ENCODE measurements at regions not wholly inside any gene's neighbourhood (a gene's known extent, or its start where the extent isn't known, plus 50 kb on each side); places are given as distances from the start of the nearest gene placed in this dataset.
A peak's percentile ranks its signal among the peaks of the same experiment; 100 is the strongest.

DNA sequence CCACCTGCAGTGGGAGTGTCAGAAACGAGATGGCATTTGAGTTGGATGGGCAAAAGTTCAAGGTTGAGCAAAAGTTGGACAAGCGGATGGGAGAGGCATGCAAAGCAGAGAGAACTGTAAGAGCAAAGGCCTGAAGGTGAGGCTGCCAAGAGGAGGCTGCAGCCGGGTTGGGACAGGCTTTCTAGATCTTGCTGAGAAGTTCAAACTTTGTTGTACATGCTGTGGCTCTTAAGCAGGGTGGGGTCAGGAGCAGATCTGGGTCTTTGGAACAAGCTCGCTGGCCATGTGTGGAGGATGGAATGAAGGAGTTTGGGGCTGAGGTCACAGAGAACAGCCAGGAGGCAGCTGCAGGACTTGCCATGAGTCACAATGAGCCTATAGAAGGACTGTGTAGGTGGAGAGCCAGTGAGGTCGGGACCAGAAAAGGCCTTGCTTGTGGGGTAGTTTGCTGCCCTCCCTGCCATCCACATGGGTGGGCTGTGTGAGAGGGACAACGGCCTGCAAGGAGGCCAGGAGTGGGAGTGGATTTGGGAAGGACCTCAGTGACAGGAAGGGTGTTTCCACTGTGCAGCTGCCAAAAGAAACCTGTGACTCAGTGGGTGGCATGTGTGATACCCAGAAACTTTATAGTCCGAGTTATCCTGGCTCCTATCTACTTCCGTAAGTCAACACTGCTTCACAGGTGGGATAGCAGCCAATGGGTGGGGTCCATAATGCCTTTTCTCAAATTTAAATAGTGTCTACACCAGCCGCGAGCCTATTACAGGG, 210.4 kb downstream of the MID1IP1 start:
- Histone ChIP-seq H3K36me3 (no peaks in the 10 kb centered on the region), H3K27ac (no peak overlapping the region), H3K4me3 (no peak overlapping the region), H3K9me3 (ENCODE audit: low read depth) (no peaks in the 10 kb centered on the region), H3K27me3 (no peaks in the 10 kb centered on the region), H3K4me1 (ENCODE audit: low read depth) (no peaks in the 10 kb centered on the region)
- TF ChIP-seq, protein P1, sequence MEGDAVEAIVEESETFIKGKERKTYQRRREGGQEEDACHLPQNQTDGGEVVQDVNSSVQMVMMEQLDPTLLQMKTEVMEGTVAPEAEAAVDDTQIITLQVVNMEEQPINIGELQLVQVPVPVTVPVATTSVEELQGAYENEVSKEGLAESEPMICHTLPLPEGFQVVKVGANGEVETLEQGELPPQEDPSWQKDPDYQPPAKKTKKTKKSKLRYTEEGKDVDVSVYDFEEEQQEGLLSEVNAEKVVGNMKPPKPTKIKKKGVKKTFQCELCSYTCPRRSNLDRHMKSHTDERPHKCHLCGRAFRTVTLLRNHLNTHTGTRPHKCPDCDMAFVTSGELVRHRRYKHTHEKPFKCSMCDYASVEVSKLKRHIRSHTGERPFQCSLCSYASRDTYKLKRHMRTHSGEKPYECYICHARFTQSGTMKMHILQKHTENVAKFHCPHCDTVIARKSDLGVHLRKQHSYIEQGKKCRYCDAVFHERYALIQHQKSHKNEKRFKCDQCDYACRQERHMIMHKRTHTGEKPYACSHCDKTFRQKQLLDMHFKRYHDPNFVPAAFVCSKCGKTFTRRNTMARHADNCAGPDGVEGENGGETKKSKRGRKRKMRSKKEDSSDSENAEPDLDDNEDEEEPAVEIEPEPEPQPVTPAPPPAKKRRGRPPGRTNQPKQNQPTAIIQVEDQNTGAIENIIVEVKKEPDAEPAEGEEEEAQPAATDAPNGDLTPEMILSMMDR (IDR thresholded peaks at IDR 0.05; ENCODE audit: low read depth, low read length): no peak
- DNase-seq (ENCODE audit: low read depth in 1 of 2, low spot score in 1 of 2): no peak

DNA sequence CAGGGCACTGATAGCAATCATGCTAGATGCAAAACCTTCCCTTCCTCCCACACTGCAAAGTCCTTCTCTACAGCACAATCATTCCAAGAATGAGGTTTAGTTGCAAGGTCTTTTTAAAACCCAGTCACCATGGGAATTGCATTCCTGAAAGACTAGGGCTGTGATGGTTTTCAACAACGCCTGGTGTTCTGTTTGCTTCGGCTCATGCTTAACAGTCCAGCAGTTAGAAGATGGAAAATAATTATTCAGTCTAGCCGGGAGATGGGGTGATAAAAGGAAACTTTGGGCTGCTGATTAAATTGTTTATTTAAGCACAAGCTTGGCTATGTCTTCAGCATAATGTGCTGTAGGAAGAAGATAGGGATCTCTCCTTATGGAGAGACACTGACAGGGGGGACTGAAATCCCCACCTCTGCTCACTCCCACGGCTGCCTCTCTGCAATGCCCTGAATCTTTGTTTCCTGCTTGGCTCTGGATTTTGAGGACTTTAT, 211.4 kb downstream of the MID1IP1 start:
- no peaks in the 10 kb centered on the region for H3K9me3 ChIP-seq (ENCODE audit: low read depth)
- TF ChIP-seq, protein P1 (IDR thresholded peaks at IDR 0.05; ENCODE audit: low read depth, low read length): no peak
- H3K4me3 ChIP-seq: no peak overlapping the region
- no peaks in the 10 kb centered on the region for H3K36me3 ChIP-seq
- H3K27ac ChIP-seq: peak overlapping the region; percentile 0
- H3K27me3 ChIP-seq: no peaks in the 10 kb centered on the region
- DNase-seq (ENCODE audit: low read depth in 1 of 2, low spot score in 1 of 2): peak; percentile 12 to 27
- peaks cover 4% of the 10 kb centered on the region for H3K4me1 ChIP-seq (ENCODE audit: low read depth)

DNA sequence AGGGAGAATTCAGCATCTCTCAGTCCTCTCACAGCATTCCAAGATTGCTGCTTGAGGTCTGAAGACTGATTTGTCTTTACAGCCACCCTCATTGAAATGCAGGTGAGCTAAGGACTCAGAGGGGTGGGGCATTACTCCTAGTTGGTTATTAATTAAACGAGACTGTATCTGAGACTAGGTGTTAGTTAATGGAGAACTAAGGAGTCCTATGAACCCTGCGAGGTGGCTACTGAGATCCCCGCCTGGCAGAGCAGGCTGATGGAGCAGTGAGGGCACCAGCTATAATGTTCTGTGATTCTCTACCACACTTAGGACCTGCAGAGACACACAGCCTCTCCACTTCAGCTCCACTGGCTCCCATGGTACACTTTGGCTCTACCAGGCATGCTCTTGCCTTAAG, 215.3 kb downstream of the MID1IP1 start:
- H3K27me3 ChIP-seq: no peaks in the 10 kb centered on the region
- H3K27ac ChIP-seq: no peak overlapping the region
- H3K36me3 ChIP-seq: no peaks in the 10 kb centered on the region
- peaks cover 11% of the 10 kb centered on the region for H3K4me1 ChIP-seq (ENCODE audit: low read depth)
- DNase-seq (ENCODE audit: low read depth in 1 of 2, low spot score in 1 of 2): no peak
- TF ChIP-seq, protein P1 (IDR thresholded peaks at IDR 0.05; ENCODE audit: low read depth, low read length): no peak
- H3K9me3 ChIP-seq (ENCODE audit: low read depth): no peaks in the 10 kb centered on the region
- H3K4me3 ChIP-seq: no peak overlapping the region

DNA sequence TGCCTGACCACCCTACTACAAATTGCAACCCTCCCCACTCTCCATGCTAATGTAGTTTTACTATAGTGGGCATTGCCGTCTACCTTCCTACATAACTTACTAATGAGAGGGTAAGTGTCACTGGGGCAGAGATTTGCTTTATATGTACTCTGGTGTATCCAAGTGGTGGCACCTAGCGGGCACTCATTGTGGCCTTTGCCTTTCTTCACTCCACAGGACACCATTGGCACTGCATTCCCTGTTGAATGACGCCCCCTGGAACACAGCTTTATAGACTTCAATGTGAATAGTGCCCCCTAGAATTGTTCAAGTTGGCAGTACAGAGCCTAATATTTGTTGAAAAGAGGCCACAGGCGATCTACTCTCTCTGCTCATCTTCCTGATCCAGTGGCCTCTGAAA, 215.8 kb downstream of the MID1IP1 start:
- Histone ChIP-seq H3K27me3 (no peaks in the 10 kb centered on the region), H3K9me3 (ENCODE audit: low read depth) (no peaks in the 10 kb centered on the region)
- TF ChIP-seq, protein P1 (IDR thresholded peaks at IDR 0.05; ENCODE audit: low read depth, low read length): no peak

DNA sequence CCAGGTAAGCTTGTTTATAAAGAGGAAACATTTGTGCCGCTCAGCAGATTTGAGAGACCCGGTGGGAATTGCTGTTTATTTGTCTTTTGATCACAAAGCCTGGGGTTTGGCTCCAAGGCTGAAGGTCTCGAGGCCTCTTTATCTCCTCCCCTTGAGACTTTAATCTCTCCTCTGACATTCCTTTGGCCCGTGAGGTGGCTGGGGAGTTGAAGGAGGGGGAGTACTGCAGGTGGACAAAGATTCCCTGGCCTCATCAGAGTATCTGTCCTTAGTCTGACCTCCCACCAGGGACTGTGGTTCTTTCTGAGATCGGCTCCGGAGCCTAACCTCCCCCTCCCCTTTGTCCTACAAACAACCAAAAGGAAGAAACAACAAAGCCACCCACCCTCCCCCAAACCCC, 216.5 kb downstream of the MID1IP1 start:
- no peaks in the 10 kb centered on the region for H3K27me3 ChIP-seq
- DNase-seq (ENCODE audit: low read depth in 1 of 2, low spot score in 1 of 2): no peak
- H3K36me3 ChIP-seq: no peaks in the 10 kb centered on the region
- H3K9me3 ChIP-seq (ENCODE audit: low read depth): no peaks in the 10 kb centered on the region
- no peak overlapping the region for H3K4me3 ChIP-seq
- peak overlapping the region; percentile 35 for H3K27ac ChIP-seq
- TF ChIP-seq, protein P1 (IDR thresholded peaks at IDR 0.05; ENCODE audit: low read depth, low read length): no peak
- H3K4me1 ChIP-seq (ENCODE audit: low read depth): peaks cover 11% of the 10 kb centered on the region

More for the DNA sequence above, 215.8 kb downstream of the MID1IP1 start:
- no peak for DNase-seq (ENCODE audit: low read depth in 1 of 2, low spot score in 1 of 2)
- Histone ChIP-seq H3K36me3 (no peaks in the 10 kb centered on the region), H3K27ac (no peak overlapping the region), H3K4me1 (ENCODE audit: low read depth) (peaks cover 11% of the 10 kb centered on the region), H3K4me3 (no peak overlapping the region)
